GM23338 (cell line): ENCODE measurements at regions not wholly inside any gene's neighbourhood (a gene's known extent, or its start where the extent isn't known, plus 50 kb on each side); places are given as distances from the start of the nearest gene placed in this dataset.

ENCODE experiments used
- ATAC-seq: fragments of 200-7000 bp; cut with Tn5 transposase; 3 replicates; pipeline ENCODE4 v1.9.1; 2020
- DNase-seq: peaks from one replicate; pipeline ENCODE4 v3.0.0-alpha.2; 2015; ENCODE audit warnings: low spot score
- H2AFZ ChIP-seq: fragments of 200-600 bp; sonication (generic); 2 replicates; pipeline ENCODE4 v1.8.0; 2016; ENCODE audit warnings: antibody characterized with exemption, mild to moderate bottlenecking, moderate library complexity
- H3F3A ChIP-seq: fragments of 200-600 bp; sonication (generic); replicated peaks from 2 replicates; pipeline ENCODE4 v1.8.0; 2017; ENCODE audit warnings: antibody characterized with exemption, mixed run types, low read depth
- H3K27ac ChIP-seq: fragments of 200-600 bp; sonication (generic); 2 replicates; pipeline ENCODE4 v1.6.1; 2016; ENCODE audit warnings: low read depth
- H3K27me3 ChIP-seq: fragments of 200-600 bp; sonication (generic); 2 replicates; pipeline ENCODE4 v1.8.0; 2016; ENCODE audit warnings: mild to moderate bottlenecking, mixed run types, moderate library complexity; ENCODE audit not compliant: insufficient read depth
- H3K36me3 ChIP-seq: fragments of 200-600 bp; sonication (generic); 2 replicates; pipeline ENCODE4 v1.8.0; 2016; ENCODE audit warnings: mild to moderate bottlenecking; ENCODE audit not compliant: insufficient read depth
- H3K4me1 ChIP-seq: fragments of 200-600 bp; sonication (generic); 2 replicates; pipeline ENCODE4 v1.8.0; 2016; ENCODE audit warnings: mild to moderate bottlenecking, moderate library complexity; ENCODE audit not compliant: insufficient read depth
- H3K4me2 ChIP-seq: fragments of 200-600 bp; sonication (generic); 2 replicates; pipeline ENCODE4 v1.7.1; 2017; ENCODE audit warnings: mixed run types
- H3K4me3 ChIP-seq: fragments of 200-600 bp; sonication (generic); 2 replicates; pipeline ENCODE4 v1.6.1; 2016; ENCODE audit warnings: mixed run types
- H3K79me2 ChIP-seq: fragments of 200-600 bp; sonication (generic); replicated peaks from 2 replicates; pipeline ENCODE4 v1.8.0; 2017; ENCODE audit warnings: mild to moderate bottlenecking; ENCODE audit not compliant: insufficient read depth
- H3K9me2 ChIP-seq: fragments of 200-600 bp; sonication (generic); 2 replicates; pipeline ENCODE4 v1.8.0; 2017; ENCODE audit not compliant: insufficient read depth
- H4K20me1 ChIP-seq: fragments of 200-600 bp; sonication (generic); replicated peaks from 2 replicates; pipeline ENCODE4 v1.8.0; 2017; ENCODE audit warnings: mild to moderate bottlenecking; ENCODE audit not compliant: insufficient read depth
- H3K27ac Mint-ChIP-seq: 2 replicates; pipeline ENCODE4 v1.8.0; 2020; ENCODE audit warnings: inconsistent platforms, mild to moderate bottlenecking, moderate library complexity, mixed read lengths
- H3K27me3 Mint-ChIP-seq: 3 replicates; pipeline ENCODE4 v1.8.0; 2022; ENCODE audit warnings: low read depth, mild to moderate bottlenecking, moderate library complexity, mixed read lengths, inconsistent platforms; ENCODE audit not compliant: insufficient read depth, poor library complexity
- H3K36me3 Mint-ChIP-seq: 3 replicates; pipeline ENCODE4 v1.8.0; 2021; ENCODE audit warnings: low read depth, mild to moderate bottlenecking, inconsistent platforms, moderate library complexity, mixed read lengths
- H3K4me1 Mint-ChIP-seq: 3 replicates; pipeline ENCODE4 v1.8.0; 2020; ENCODE audit warnings: mild to moderate bottlenecking, inconsistent platforms, mixed read lengths
- H3K4me3 Mint-ChIP-seq: 3 replicates; pipeline ENCODE4 v1.8.0; 2021; ENCODE audit warnings: moderate library complexity, mild to moderate bottlenecking, inconsistent platforms, mixed read lengths
- H3K9me3 Mint-ChIP-seq: 3 replicates; pipeline ENCODE4 v1.8.0; 2020; ENCODE audit warnings: moderate library complexity, mild to moderate bottlenecking, inconsistent platforms, mixed read lengths
- CTCF ChIP-seq, 2 experiments: fragments of 200-600 bp in 1 of 2; sonication (generic) in 1 of 2; conservative IDR thresholded peaks; 2 replicates each; pipeline versions ENCODE4 v1.5.1 to v1.6.1; 2016 to 2017; ENCODE audit warnings: antibody characterized with exemption in 2 of 2, low read depth in 2 of 2, mild to moderate bottlenecking in 2 of 2, moderate library complexity in 1 of 2
- ETS1 ChIP-seq: IDR thresholded peaks from 2 replicates; pipeline ENCODE4 v1.6.1; 2016; ENCODE audit warnings: antibody characterized with exemption
- EZH2 ChIP-seq: fragments of 200-600 bp; sonication (generic); IDR thresholded peaks from one replicate; pipeline ENCODE4 v1.8.0; 2017; ENCODE audit warnings: antibody characterized with exemption, mild to moderate bottlenecking, low read depth; ENCODE audit not compliant: unreplicated experiment
- EZH2phosphoT487 ChIP-seq: fragments of 200-600 bp; sonication (generic); IDR thresholded peaks from one replicate; pipeline ENCODE4 v1.8.1; 2018; ENCODE audit warnings: antibody characterized with exemption; ENCODE audit not compliant: unreplicated experiment
- POLR2AphosphoS5 ChIP-seq: IDR thresholded peaks from 2 replicates; pipeline ENCODE4 v1.6.1; 2016; ENCODE audit warnings: antibody characterized with exemption, low read depth
- REST ChIP-seq: IDR thresholded peaks from one replicate; pipeline ENCODE4 v1.6.1; 2018; ENCODE audit warnings: antibody characterized with exemption; ENCODE audit not compliant: unreplicated experiment
- STAT1 ChIP-seq: IDR thresholded peaks from one replicate; pipeline ENCODE4 v1.6.1; 2016; ENCODE audit warnings: antibody characterized with exemption; ENCODE audit not compliant: unreplicated experiment
- ZNF331 ChIP-seq: fragments of 250-450 bp; sonication (Bioruptor Pico); IDR thresholded peaks from 2 replicates; pipeline ENCODE4 v1.5.0; 2020; ENCODE audit warnings: low read depth, mild to moderate bottlenecking, moderate library complexity
- ZNF462 ChIP-seq: fragments of 250-450 bp; sonication (Bioruptor Pico); IDR thresholded peaks from 2 replicates; pipeline ENCODE4 v1.5.0; 2020; ENCODE audit warnings: mild to moderate bottlenecking, moderate library complexity

- Histone ChIP-seq H3K36me3 (no peaks in the 10 kb centered on the region), H3F3A (no peaks in the 10 kb centered on the region), H3K4me3 (no peak overlapping the region), H3K4me2 (no peak overlapping the region), H3K27me3 (no peaks in the 10 kb centered on the region), H3K9me2 (no peaks in the 10 kb centered on the region), H4K20me1 (no peaks in the 10 kb centered on the region), H2AFZ (0 out of 2 replicates have a peak overlapping the region, but pooled peaks have one; percentile 18), H3K79me2 (no peaks in the 10 kb centered on the region), H3K27ac (no peak overlapping the region), H3K4me1 (no peaks in the 10 kb centered on the region)
- Mint-ChIP-seq H3K27ac (no peak overlapping the region), H3K27me3 (peaks cover 2% of the 10 kb centered on the region), H3K4me1 (peaks cover 3% of the 10 kb centered on the region; the same call in 1 of the 3 replicates), H3K36me3 (no peaks in the 10 kb centered on the region), H3K9me3 (no peaks in the 10 kb centered on the region; the same call in 2 of the 3 replicates), H3K4me3 (no peak overlapping the region)
- TF ChIP-seq EZH2phosphoT487 (no peak), EZH2 (no peak), ETS1 (no peak), POLR2AphosphoS5 (no peak), STAT1 (no peak), ZNF331 (CRISPR knock-in tag) (no peak), REST (no peak)
- DNase-seq (no peak), ATAC-seq (no peak)
Measured at GRCh38 chr14:61950340-61950739, 188.1 kb downstream of the SNAPC1 start.

GRCh38 chr14:61953602-61954001 lies 191.4 kb downstream of the SNAPC1 start:
- Histone ChIP-seq H3F3A (no peaks in the 10 kb centered on the region), H3K9me2 (no peaks in the 10 kb centered on the region), H3K36me3 (no peaks in the 10 kb centered on the region), H4K20me1 (no peaks in the 10 kb centered on the region), H3K4me1 (no peaks in the 10 kb centered on the region), H2AFZ (no peak overlapping the region), H3K27ac (no peak overlapping the region), H3K4me2 (no peak overlapping the region), H3K79me2 (no peaks in the 10 kb centered on the region), H3K27me3 (no peaks in the 10 kb centered on the region), H3K4me3 (no peak overlapping the region)
- H3K4me1 Mint-ChIP-seq = peaks cover 3% of the 10 kb centered on the region; the same call in 1 of the 3 replicates
- ATAC-seq (peak; percentile 28; the same call in 1 of the 3 replicates), DNase-seq (no peak)
- H3K4me3 Mint-ChIP-seq = no peak overlapping the region
- no peak overlapping the region for H3K27ac Mint-ChIP-seq
- H3K36me3 Mint-ChIP-seq = no peaks in the 10 kb centered on the region
- TF ChIP-seq CTCF (conservative IDR thresholded peaks at IDR 0.05; ENCODE audit: low read depth in 2 of 2) = peak in 1 of 2 experiments; percentile 47; a peak in 2 of 4 replicates
- TF ChIP-seq ZNF462 (CRISPR knock-in tag) = no peak
- peaks cover 7% of the 10 kb centered on the region; the same call in 1 of the 3 replicates for H3K9me3 Mint-ChIP-seq
- H3K27me3 Mint-ChIP-seq = peaks cover 2% of the 10 kb centered on the region
